OCI-LY7 (cell line): ENCODE measurements at regions not wholly inside any gene's neighbourhood (a gene's known extent, or its start where the extent isn't known, plus 50 kb on each side); places are given as distances from the start of the nearest gene placed in this dataset.

Source experiments
- CTCF ChIP-seq: fragments of 200-600 bp; sonication (generic); conservative IDR thresholded peaks from 2 replicates; pipeline ENCODE4 v1.5.1; 2014; ENCODE audit warnings: mild to moderate bottlenecking, antibody characterized with exemption, low read length, moderate library complexity, mixed read lengths
- EZH2phosphoT487 ChIP-seq: fragments of 200-600 bp; sonication (generic); IDR thresholded peaks from 2 replicates; pipeline ENCODE4 v1.6.1; 2018; ENCODE audit warnings: low read depth, borderline replicate concordance, mild to moderate bottlenecking, mixed run types, antibody characterized with exemption, low read length, moderate library complexity, mixed read lengths

- no peak for TF ChIP-seq CTCF
- no peak for TF ChIP-seq EZH2phosphoT487
Measured at GRCh38 chrX:953879-954482, 258.5 kb downstream of the CRLF2 start.
